ENCODE measurements at regions not wholly inside any gene's neighbourhood (a gene's known extent, or its start where the extent isn't known, plus 50 kb on each side); places are given as distances from the start of the nearest gene placed in this dataset.

DNA sequence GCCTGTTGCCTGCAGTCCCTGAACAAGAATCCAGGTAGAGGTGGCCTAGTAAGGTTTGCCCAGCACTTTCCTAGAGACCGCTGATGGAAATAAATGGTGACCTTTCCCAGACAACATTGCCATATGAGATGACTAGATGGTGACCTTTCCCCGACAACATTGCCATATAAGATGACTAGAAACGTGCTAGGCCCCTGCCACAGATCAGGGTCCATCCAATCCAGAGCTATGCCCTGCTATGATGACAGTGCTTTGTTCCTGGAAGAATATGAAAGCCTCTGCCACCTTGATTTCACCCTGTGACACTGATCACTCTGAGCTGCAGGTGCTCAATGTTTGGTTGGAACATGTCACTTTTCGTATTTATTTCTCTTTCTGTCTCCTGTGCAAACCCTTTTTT, 133.8 kb upstream of the SPTLC3 start:
- no peaks in the 10 kb centered on the region for H3K27me3 ChIP-seq
- no peaks in the 10 kb centered on the region for H3K9me3 ChIP-seq
- no peaks in the 10 kb centered on the region for H3K36me3 ChIP-seq
- no peak overlapping the region for H3K27ac ChIP-seq
- TF ChIP-seq, protein P1, sequence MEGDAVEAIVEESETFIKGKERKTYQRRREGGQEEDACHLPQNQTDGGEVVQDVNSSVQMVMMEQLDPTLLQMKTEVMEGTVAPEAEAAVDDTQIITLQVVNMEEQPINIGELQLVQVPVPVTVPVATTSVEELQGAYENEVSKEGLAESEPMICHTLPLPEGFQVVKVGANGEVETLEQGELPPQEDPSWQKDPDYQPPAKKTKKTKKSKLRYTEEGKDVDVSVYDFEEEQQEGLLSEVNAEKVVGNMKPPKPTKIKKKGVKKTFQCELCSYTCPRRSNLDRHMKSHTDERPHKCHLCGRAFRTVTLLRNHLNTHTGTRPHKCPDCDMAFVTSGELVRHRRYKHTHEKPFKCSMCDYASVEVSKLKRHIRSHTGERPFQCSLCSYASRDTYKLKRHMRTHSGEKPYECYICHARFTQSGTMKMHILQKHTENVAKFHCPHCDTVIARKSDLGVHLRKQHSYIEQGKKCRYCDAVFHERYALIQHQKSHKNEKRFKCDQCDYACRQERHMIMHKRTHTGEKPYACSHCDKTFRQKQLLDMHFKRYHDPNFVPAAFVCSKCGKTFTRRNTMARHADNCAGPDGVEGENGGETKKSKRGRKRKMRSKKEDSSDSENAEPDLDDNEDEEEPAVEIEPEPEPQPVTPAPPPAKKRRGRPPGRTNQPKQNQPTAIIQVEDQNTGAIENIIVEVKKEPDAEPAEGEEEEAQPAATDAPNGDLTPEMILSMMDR (IDR thresholded peaks at IDR 0.05) = no peak
- ATAC-seq (no peak), DNase-seq (no peak)
- intact Hi-C loops (cut with DNase I) = no loop called here
- no peak overlapping the region for H3K4me3 ChIP-seq
- no peaks in the 10 kb centered on the region for H3K4me1 ChIP-seq

DNA sequence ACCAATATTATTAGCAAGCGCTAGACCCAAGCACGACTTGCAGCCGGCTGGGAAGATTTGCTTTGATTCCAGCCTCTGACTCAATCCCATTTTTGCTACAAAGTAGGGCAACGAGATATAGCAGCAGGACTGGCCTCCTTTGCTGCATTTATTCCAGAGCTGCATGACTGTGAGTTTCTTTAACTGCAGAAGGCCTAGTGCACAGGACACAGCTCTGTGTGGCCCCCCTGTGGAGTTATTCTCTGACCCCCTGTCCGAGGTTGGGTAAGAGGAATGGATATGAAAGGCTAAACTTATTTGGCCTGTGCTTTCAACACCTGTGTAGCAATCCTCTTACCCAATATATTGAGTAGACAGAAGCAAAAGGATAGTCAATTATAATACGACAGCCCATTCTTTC, 133.3 kb upstream of the SPTLC3 start:
- Histone ChIP-seq H3K4me3 (no peak overlapping the region), H3K27me3 (no peaks in the 10 kb centered on the region), H3K9me3 (no peaks in the 10 kb centered on the region), H3K36me3 (no peaks in the 10 kb centered on the region), H3K4me1 (no peaks in the 10 kb centered on the region), H3K27ac (no peak overlapping the region)
- DNase-seq (no peak), ATAC-seq (no peak)
- intact Hi-C loops (cut with DNase I) = no loop called here
- TF ChIP-seq, protein P1 (IDR thresholded peaks at IDR 0.05) = no peak

DNA sequence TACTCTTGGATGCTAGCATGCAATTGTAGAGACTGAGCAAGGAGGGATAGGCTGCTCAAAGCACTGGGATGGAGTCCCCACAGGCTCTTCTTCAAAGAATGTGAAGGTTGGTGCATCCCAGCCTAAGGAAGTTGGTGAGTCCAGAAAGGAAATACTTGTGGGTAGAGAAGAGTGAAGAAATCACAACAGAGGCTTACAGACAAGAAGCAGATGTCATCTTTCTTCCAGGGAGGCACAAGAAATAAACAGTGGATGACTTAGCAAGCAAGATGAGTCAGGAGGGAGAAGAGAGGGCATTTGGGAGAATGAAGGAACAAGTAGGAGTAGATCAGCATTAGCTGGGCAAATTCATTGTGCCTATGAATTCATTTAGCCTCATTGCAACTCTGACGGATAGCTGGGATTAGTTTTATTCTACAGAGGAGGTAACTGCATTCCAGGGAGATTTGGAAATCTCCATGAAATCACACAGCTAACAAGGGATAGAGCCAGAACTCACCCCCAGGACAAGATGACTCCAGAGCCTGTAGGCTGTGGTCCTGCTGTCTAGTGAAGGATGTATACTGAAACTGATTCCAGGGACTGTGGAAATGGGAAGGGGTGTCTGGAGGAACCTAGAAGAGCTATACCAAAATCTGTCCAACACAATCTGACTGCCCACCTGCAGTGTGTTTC, 125.8 kb upstream of the SPTLC3 start:
- Histone ChIP-seq H3K36me3 (no peaks in the 10 kb centered on the region), H3K4me1 (no peaks in the 10 kb centered on the region), H3K9me3 (no peaks in the 10 kb centered on the region), H3K4me3 (no peak overlapping the region), H3K27me3 (no peaks in the 10 kb centered on the region), H3K27ac (no peak overlapping the region)
- intact Hi-C loops (cut with DNase I) = no loop called here
- DNase-seq (no peak), ATAC-seq (no peak)
- TF ChIP-seq, protein P1 (IDR thresholded peaks at IDR 0.05) = no peak

DNA sequence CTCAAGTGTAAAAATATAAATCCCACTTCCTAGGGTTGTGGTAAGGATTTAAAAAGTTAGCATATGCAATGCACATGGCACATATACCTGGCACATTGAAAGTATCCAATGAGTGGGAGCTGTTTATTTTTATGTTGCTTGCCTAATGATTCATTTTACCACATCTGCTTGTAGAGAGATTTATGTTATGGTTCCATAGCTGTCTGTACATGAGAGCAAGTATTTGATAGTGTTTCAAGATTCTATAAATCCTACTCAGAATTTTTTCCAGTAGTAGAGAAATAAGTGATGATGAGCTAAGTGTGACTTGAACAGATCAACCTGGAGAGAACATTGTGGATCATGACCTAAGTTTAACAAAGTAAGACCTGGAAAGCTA, 125.3 kb upstream of the SPTLC3 start:
- H3K9me3 ChIP-seq = no peaks in the 10 kb centered on the region
- H3K27me3 ChIP-seq = no peaks in the 10 kb centered on the region
- no peaks in the 10 kb centered on the region for H3K36me3 ChIP-seq
- no peak overlapping the region for H3K4me3 ChIP-seq
- H3K4me1 ChIP-seq = no peaks in the 10 kb centered on the region
- no peak overlapping the region for H3K27ac ChIP-seq
- ATAC-seq (no peak), DNase-seq (no peak)
- intact Hi-C loops (cut with DNase I) = no loop called here
- TF ChIP-seq, protein P1 (IDR thresholded peaks at IDR 0.05) = no peak

DNA sequence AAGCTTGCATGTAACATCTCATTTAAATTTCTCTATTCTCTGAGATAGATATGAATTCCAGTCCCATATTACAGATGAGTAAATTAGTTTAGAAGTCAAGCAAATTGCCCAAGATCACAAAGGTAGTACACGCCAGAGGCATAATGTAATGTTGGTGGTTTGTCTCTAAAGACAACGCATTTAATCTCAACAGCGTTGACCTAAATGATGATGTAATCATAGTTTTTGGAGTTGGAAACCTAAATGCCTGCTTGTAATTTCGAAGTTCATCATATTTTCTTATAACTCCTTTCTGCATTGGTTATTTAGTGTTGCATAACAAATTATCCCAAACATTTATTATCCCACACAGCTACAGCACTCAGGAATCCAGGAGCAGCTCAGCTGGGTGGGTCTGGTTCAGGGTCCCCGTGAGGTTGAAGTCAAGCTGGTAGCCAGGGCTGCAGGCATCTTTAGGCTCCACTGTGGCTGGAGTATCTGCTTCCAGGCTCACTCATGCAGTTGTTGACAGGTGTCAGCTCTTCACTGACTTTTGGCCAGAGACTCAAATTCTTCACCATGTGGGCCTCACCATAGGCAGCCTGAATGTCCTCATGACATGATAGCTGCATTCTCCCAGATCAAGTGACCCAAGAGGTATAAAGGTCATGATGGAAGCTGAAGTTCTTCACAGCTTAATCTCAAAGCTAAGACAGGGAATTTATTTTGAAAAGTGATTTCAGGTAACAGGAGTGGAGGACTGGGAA, 122.0 kb upstream of the SPTLC3 start:
- no peaks in the 10 kb centered on the region for H3K27me3 ChIP-seq
- no peaks in the 10 kb centered on the region for H3K36me3 ChIP-seq
- ATAC-seq (no peak), DNase-seq (no peak)
- H3K4me3 ChIP-seq = no peak overlapping the region
- H3K27ac ChIP-seq = no peak overlapping the region
- intact Hi-C loops (cut with DNase I) = no loop called here
- no peaks in the 10 kb centered on the region for H3K9me3 ChIP-seq
- no peaks in the 10 kb centered on the region for H3K4me1 ChIP-seq
- TF ChIP-seq, protein P1 (IDR thresholded peaks at IDR 0.05) = no peak

All from left lung (tissue), 4 donors.